Dedifferentiated amniotic fluid mesenchymal stem cell (primary cell): ENCODE measurements at regions not wholly inside any gene's neighbourhood (a gene's known extent, or its start where the extent isn't known, plus 50 kb on each side); places are given as distances from the start of the nearest gene placed in this dataset.
A peak's percentile ranks its signal among the peaks of the same experiment; 100 is the strongest.
"Not testable (repeated sequence)": the region's sequence is repeated elsewhere in the genome, so short reads cannot be mapped to it uniquely, and the experiment has no call there.

Experiments
- DNase-seq: peaks from one replicate; pipeline ENCODE4 v3.0.0-alpha.2; 2016; ENCODE audit errors: extremely low spot score

- no peak for DNase-seq
Observed at GRCh38 chr13:72586518-72586917, 140.9 kb downstream of the MZT1 start.

GRCh38 chr13:72585254-72585653 lies 142.2 kb downstream of the MZT1 start:
- DNase-seq: no peak

GRCh38 chr13:72571191-72571590 lies 156.2 kb downstream of the MZT1 start:
- no peak for DNase-seq

GRCh38 chr13:72570019-72570418 lies 157.4 kb downstream of the MZT1 start:
- no peak for DNase-seq

GRCh38 chr13:72567566-72567965 lies 159.9 kb downstream of the MZT1 start:
- no peak for DNase-seq

GRCh38 chr13:72566526-72566925 lies 160.9 kb downstream of the MZT1 start:
- no peak for DNase-seq

GRCh38 chr13:72565893-72566292 lies 161.5 kb downstream of the MZT1 start:
- DNase-seq: peak; percentile 55

GRCh38 chr13:72562686-72563085 lies 164.7 kb downstream of the MZT1 start:
- no peak for DNase-seq

- DNase-seq: no peak
Observed at GRCh38 chr13:72561791-72562190, 165.6 kb downstream of the MZT1 start.

- no peak for DNase-seq
Observed at GRCh38 chr13:72559716-72560115, 167.7 kb downstream of the MZT1 start.

GRCh38 chr13:72556945-72557344 lies 170.5 kb downstream of the MZT1 start:
- no peak for DNase-seq

- no peak for DNase-seq
Observed at GRCh38 chr13:72555601-72556000, 171.8 kb downstream of the MZT1 start.

- no peak for DNase-seq
Observed at GRCh38 chr13:72552731-72553130, 174.7 kb downstream of the MZT1 start.

GRCh38 chr13:72545895-72546294 lies 181.5 kb downstream of the MZT1 start:
- not testable (repeated sequence) for DNase-seq

- no peak for DNase-seq
Observed at GRCh38 chr13:72545030-72545719, 182.3 kb downstream of the MZT1 start.

GRCh38 chr13:72544042-72544441 lies 183.4 kb downstream of the MZT1 start:
- no peak for DNase-seq

- DNase-seq: no peak
Observed at GRCh38 chr13:72542241-72542640, 185.2 kb downstream of the MZT1 start.

GRCh38 chr13:72541674-72542073 lies 185.8 kb downstream of the MZT1 start:
- DNase-seq: no peak

- no peak for DNase-seq
Observed at GRCh38 chr13:72540881-72541280, 186.5 kb downstream of the MZT1 start.

GRCh38 chr13:72539925-72540324 lies 187.5 kb downstream of the MZT1 start:
- no peak for DNase-seq

GRCh38 chr13:72537782-72538181 lies 189.6 kb downstream of the MZT1 start:
- no peak for DNase-seq

GRCh38 chr13:72537395-72537780 lies 190.0 kb downstream of the MZT1 start:
- DNase-seq: no peak

- no peak for DNase-seq
Observed at GRCh38 chr13:72536714-72537394, 190.6 kb downstream of the MZT1 start.
